PFSK-1 (cell line): ENCODE measurements at regions not wholly inside any gene's neighbourhood (a gene's known extent, or its start where the extent isn't known, plus 50 kb on each side); places are given as distances from the start of the nearest gene placed in this dataset.

Experiments used
- FOXP2 ChIP-seq: optimal IDR thresholded peaks from 2 replicates; pipeline ENCODE3; 2011; ENCODE audit warnings: borderline replicate concordance, control low read depth, inconsistent platforms; ENCODE audit not compliant: insufficient read depth; ENCODE audit errors: extremely low read length, extremely low read depth
- POLR2AphosphoS5 ChIP-seq: IDR thresholded peaks from 2 replicates; pipeline ENCODE4 v1.6.1; 2012; ENCODE audit warnings: low read depth, mild to moderate bottlenecking, control low read depth, low read length, moderate library complexity
- SIN3A ChIP-seq: IDR thresholded peaks from 2 replicates; pipeline ENCODE4 v1.6.1; 2012; ENCODE audit warnings: mild to moderate bottlenecking, low read length, moderate library complexity, borderline replicate concordance; ENCODE audit not compliant: insufficient read depth
- TAF1 ChIP-seq: IDR thresholded peaks from 2 replicates; pipeline ENCODE4 v1.6.1; 2012; ENCODE audit warnings: low read length, control low read depth, borderline replicate concordance; ENCODE audit not compliant: insufficient read depth
- TF ChIP-seq, protein P1 (sequence below), 2 experiments: IDR thresholded peaks; 2 replicates each; pipeline versions ENCODE4 v1.6.1 to v1.8.0; 2011 to 2012; ENCODE audit warnings: low read depth in 2 of 2, low read length in 2 of 2, control low read depth in 1 of 2, inconsistent platforms in 1 of 2, mild to moderate bottlenecking in 1 of 2, moderate library complexity in 1 of 2; ENCODE audit not compliant: insufficient read depth in 1 of 2

DNA sequence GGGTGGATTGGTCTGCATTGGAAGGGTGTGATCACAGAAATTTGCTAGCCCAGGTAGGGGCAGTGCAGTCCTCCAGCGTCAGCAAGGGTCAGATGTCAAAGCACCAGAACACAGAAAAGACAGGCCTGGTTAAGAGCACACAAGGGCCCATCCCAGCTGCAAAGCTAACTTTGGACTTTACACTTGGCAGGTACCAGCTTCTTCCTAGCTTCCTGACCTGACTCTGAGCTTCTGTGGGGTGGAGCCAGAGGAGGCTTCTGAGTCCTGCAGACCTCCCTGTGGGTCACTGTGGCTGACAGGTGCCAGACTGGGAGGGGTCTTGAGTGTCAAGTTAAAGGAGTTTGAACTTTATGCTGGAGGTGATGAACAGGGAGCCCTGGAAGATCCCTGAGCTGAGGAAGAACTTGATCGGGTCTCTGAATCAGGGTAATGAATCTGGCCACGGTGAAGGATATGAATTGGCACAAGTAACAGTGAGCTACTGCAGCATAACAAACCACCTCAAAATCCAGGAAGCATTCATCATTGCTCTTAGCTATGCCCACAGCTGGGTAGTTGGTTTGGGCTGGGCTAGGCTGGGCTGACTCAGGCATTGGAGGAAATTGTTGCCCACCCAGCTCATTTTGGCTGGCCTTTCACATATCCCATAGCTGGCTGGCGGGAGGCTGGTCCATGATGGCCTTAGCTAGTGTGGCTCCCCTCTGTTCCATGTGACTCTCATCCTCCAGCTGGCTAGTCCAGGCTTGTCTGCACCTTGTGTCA is 63.4 kb downstream of the BARX1 start:
- TF ChIP-seq SIN3A, result no peak
- no peak for TF ChIP-seq FOXP2
- TF ChIP-seq POLR2AphosphoS5, result no peak

DNA sequence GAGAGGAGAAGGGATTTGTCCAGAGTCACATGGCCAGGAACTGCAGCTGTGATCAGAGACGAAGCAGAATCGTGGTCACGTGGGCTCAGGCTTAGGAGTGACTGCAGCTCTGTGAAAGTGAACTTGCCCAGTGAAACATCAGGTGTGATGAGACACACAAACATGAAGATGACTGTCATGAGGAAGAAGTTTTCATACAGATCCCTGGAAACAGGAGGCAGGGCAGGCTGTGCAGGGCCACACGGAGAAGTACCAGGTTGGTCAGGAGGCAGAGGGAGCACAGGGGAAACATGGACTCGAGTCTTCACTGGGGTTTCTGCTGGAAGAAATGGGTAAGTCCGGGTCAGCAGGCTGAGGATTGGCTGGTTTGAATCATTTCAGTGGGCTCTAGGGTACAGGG is 64.1 kb downstream of the BARX1 start:
- TF ChIP-seq TAF1 (no peak), SIN3A (no peak), FOXP2 (no peak), POLR2AphosphoS5 (no peak)
- TF ChIP-seq, protein P1, sequence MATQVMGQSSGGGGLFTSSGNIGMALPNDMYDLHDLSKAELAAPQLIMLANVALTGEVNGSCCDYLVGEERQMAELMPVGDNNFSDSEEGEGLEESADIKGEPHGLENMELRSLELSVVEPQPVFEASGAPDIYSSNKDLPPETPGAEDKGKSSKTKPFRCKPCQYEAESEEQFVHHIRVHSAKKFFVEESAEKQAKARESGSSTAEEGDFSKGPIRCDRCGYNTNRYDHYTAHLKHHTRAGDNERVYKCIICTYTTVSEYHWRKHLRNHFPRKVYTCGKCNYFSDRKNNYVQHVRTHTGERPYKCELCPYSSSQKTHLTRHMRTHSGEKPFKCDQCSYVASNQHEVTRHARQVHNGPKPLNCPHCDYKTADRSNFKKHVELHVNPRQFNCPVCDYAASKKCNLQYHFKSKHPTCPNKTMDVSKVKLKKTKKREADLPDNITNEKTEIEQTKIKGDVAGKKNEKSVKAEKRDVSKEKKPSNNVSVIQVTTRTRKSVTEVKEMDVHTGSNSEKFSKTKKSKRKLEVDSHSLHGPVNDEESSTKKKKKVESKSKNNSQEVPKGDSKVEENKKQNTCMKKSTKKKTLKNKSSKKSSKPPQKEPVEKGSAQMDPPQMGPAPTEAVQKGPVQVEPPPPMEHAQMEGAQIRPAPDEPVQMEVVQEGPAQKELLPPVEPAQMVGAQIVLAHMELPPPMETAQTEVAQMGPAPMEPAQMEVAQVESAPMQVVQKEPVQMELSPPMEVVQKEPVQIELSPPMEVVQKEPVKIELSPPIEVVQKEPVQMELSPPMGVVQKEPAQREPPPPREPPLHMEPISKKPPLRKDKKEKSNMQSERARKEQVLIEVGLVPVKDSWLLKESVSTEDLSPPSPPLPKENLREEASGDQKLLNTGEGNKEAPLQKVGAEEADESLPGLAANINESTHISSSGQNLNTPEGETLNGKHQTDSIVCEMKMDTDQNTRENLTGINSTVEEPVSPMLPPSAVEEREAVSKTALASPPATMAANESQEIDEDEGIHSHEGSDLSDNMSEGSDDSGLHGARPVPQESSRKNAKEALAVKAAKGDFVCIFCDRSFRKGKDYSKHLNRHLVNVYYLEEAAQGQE (IDR thresholded peaks at IDR 0.05; ENCODE audit: insufficient read depth in 1 of 2, low read depth in 2 of 2, low read length in 2 of 2), result no peak

DNA sequence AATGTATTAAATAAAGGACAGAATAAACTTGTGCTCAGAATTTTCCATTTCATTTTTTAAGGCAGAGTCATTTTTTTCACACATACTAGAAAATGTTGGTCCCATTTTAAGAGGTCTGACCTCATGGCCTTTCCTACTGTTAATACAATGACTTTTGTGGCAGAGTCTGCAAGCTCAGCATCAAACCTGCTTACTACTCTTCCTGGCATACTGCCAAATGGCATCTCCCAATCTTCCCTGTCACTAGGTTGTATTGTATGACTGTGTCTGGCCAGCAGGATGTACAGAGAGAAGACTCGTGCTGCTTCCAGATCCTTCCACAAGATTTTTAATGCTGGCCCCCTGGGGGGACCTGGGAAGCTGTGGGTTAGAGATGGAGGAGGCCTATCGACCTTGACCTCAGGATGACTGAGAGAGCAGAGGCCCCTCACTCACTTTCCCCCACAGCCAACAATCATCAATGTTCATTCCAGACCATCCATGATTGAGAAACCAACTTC is 64.7 kb downstream of the BARX1 start:
- no peak for TF ChIP-seq POLR2AphosphoS5
- TF ChIP-seq, protein P1 (IDR thresholded peaks at IDR 0.05; ENCODE audit: insufficient read depth in 1 of 2, low read depth in 2 of 2, low read length in 2 of 2), result no peak
- no peak for TF ChIP-seq SIN3A

DNA sequence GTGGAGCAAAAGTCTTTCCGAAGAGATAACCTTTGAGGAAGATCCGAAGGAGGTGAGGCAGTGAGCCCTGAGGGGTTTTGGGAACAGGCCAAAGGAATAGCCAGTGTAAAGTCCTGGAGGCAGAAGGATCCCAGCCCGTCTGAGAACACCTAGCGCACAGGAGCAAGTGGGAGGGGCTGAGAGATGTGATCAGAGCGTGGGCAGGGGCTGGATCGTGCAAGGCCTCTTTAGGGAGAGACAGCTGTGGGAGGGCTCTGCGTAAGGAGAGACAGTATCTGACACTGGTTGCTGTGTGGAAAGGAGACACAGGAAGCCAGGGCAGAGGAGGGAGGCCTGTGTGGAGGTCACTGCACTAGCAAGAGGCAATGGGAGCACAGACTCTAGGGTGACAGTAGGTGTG is 68.2 kb downstream of the BARX1 start:
- no peak for TF ChIP-seq SIN3A
- TF ChIP-seq, protein P1 (IDR thresholded peaks at IDR 0.05; ENCODE audit: insufficient read depth in 1 of 2, low read depth in 2 of 2, low read length in 2 of 2), result no peak

DNA sequence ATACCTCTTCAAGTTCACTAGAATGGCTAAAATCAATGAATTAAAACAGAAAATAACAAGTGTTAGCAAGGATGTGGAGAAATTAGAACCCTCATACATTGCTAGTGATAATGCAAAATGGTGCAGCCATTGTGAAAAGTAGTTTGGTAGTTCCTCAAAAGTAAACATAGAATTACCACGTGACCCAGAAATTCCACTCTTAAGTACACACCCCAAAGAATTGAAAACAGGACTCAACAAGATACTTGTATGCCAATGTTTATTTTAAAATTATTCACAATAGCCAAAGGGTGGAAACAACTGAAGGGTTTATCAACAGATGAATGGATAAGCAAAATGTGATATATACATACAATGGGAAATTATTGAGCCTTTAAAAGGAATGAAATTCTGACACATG is 70.3 kb downstream of the BARX1 start:
- TF ChIP-seq TAF1, result no peak
- TF ChIP-seq, protein P1 (IDR thresholded peaks at IDR 0.05; ENCODE audit: insufficient read depth in 1 of 2, low read depth in 2 of 2, low read length in 2 of 2), result no peak
- TF ChIP-seq POLR2AphosphoS5, result no peak
- no peak for TF ChIP-seq SIN3A
- TF ChIP-seq FOXP2, result no peak
